Esophagus squamous epithelium (tissue), 4 donors: ENCODE measurements at regions not wholly inside any gene's neighbourhood (a gene's known extent, or its start where the extent isn't known, plus 50 kb on each side); places are given as distances from the start of the nearest gene placed in this dataset.

Experiments
- CTCF ChIP-seq, 6 experiments: fragments of 450-650 bp in 4 of 6; fragments of 200-600 bp in 2 of 6; sonication (generic) in 2 of 6; IDR thresholded peaks; one replicate each; pipeline ENCODE4 v1.5.1; 2016 to 2019; ENCODE audit warnings: antibody characterized with exemption in 6 of 6, mild to moderate bottlenecking in 4 of 6, moderate library complexity in 4 of 6
- POLR2A ChIP-seq, 4 donors: fragments of 450-650 bp; IDR thresholded peaks; one replicate each; pipeline ENCODE4 v1.6.1; 2017; ENCODE audit warnings: antibody characterized with exemption in 4 of 4, mild to moderate bottlenecking in 4 of 4, moderate library complexity in 3 of 4

DNA sequence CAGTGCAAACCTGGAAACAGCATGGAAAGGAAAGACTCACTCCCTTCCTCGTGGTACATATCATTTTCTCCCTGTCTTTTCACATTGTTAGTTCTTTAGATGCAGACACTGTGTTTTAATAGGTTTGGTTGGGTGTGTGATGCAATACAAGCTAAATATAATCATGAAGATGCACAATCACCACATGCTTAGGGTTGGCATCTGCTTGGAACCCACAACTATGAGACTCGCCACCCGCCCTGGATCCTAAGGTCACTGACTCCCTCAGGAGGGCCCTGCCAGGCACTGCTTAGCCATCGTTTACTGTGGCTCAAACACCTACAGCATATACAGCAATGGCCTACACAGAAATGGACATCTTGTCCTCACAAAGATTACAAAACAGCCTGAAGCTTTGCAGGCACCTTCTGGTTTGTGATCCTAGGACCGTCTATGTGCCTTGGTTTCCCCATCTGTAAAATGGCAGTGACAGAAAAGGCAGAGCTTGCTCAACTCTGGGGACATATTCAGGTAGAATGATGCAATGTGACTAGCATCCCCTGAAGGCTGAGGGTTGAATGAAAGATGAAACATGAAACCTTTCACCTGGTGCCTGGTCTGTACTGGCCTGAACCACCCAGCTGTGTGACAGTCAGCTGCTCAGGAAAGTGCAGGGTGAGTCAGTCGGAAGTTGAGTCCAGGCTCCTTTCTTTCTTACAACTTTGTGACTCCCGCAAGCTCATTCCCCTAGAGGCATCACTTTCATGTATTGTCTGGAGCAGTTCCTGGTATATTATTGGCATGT, 123.6 kb upstream of the PFN2 start:
- TF ChIP-seq CTCF (IDR thresholded peaks at IDR 0.05), result no peak
- no peak for TF ChIP-seq POLR2A (IDR thresholded peaks at IDR 0.05)
